GM21723 (cell line): ENCODE measurements at regions not wholly inside any gene's neighbourhood (a gene's known extent, or its start where the extent isn't known, plus 50 kb on each side); places are given as distances from the start of the nearest gene placed in this dataset.
"Not testable (repeated sequence)": the region's sequence is repeated elsewhere in the genome, so short reads cannot be mapped to it uniquely, and the experiment has no call there.

Source experiments
- ATAC-seq: cut with Tn5 transposase; IDR thresholded peaks from one replicate; pipeline ENCODE4 v1.9.1; 2021; ENCODE audit warnings: mild to moderate bottlenecking, moderate library complexity; ENCODE audit not compliant: unreplicated experiment

- no peak for ATAC-seq
These were observed 167.3 kb upstream of the TMCC3 start for GRCh38 chr12:94817695-94818075.

GRCh38 chr12:94817201-94817600 is 166.8 kb upstream of the TMCC3 start:
- not testable (repeated sequence) for ATAC-seq

- not testable (repeated sequence) for ATAC-seq
These were observed 166.4 kb upstream of the TMCC3 start for GRCh38 chr12:94816746-94817145.

- no peak for ATAC-seq
These were observed 165.6 kb upstream of the TMCC3 start for GRCh38 chr12:94815958-94816357.

- no peak for ATAC-seq
These were observed 165.1 kb upstream of the TMCC3 start for GRCh38 chr12:94815450-94815849.

GRCh38 chr12:94813314-94813713 is 163.0 kb upstream of the TMCC3 start:
- no peak for ATAC-seq

GRCh38 chr12:94812345-94812744 is 162.0 kb upstream of the TMCC3 start:
- ATAC-seq = peak; percentile 56

- ATAC-seq = no peak
These were observed 161.3 kb upstream of the TMCC3 start for GRCh38 chr12:94811611-94812010.

GRCh38 chr12:94807951-94808350 is 157.6 kb upstream of the TMCC3 start:
- ATAC-seq = no peak

GRCh38 chr12:94806617-94807016 is 156.3 kb upstream of the TMCC3 start:
- ATAC-seq = no peak

GRCh38 chr12:94805749-94806529 is 155.6 kb upstream of the TMCC3 start:
- ATAC-seq = peak; percentile 67

GRCh38 chr12:94803939-94804338 is 153.6 kb upstream of the TMCC3 start:
- no peak for ATAC-seq

- ATAC-seq = no peak
These were observed 152.4 kb upstream of the TMCC3 start for GRCh38 chr12:94802796-94803195.

- ATAC-seq = no peak
These were observed 151.4 kb upstream of the TMCC3 start for GRCh38 chr12:94801745-94802144.

- no peak for ATAC-seq
These were observed 148.8 kb upstream of the TMCC3 start for GRCh38 chr12:94799136-94799535.

- no peak for ATAC-seq
These were observed 147.8 kb upstream of the TMCC3 start for GRCh38 chr12:94798113-94798512.

- ATAC-seq = no peak
These were observed 145.2 kb upstream of the TMCC3 start for GRCh38 chr12:94795520-94795919.

GRCh38 chr12:94795044-94795443 is 144.7 kb upstream of the TMCC3 start:
- ATAC-seq = no peak

GRCh38 chr12:94793191-94793595 is 142.8 kb upstream of the TMCC3 start:
- no peak for ATAC-seq

GRCh38 chr12:94792693-94793092 is 142.3 kb upstream of the TMCC3 start:
- no peak for ATAC-seq

- no peak for ATAC-seq
These were observed 141.6 kb upstream of the TMCC3 start for GRCh38 chr12:94791933-94792332.

- no peak for ATAC-seq
These were observed 140.5 kb upstream of the TMCC3 start for GRCh38 chr12:94790825-94791224.

GRCh38 chr12:94790370-94790769 is 140.0 kb upstream of the TMCC3 start:
- no peak for ATAC-seq
